GM18519 (cell line): ENCODE measurements at regions not wholly inside any gene's neighbourhood (a gene's known extent, or its start where the extent isn't known, plus 50 kb on each side); places are given as distances from the start of the nearest gene placed in this dataset.
A peak's percentile ranks its signal among the peaks of the same experiment; 100 is the strongest.

Experiments
- ATAC-seq: cut with Tn5 transposase; IDR thresholded peaks from one replicate; pipeline ENCODE4 v1.9.1; 2021; ENCODE audit warnings: mild to moderate bottlenecking, moderate library complexity; ENCODE audit not compliant: unreplicated experiment, low FRiP score

- no peak for ATAC-seq
Observed at GRCh38 chr3:117348884-117349283, 639.3 kb downstream of the TUSC7 start.

GRCh38 chr3:117349566-117349965, 640.0 kb downstream of the TUSC7 start:
- no peak for ATAC-seq

- ATAC-seq, result no peak
Observed at GRCh38 chr3:117350371-117350770, 640.8 kb downstream of the TUSC7 start.

GRCh38 chr3:117355566-117355965, 646.0 kb downstream of the TUSC7 start:
- peak; percentile 69 for ATAC-seq

- no peak for ATAC-seq
Observed at GRCh38 chr3:117356091-117356705, 646.6 kb downstream of the TUSC7 start.

- no peak for ATAC-seq
Observed at GRCh38 chr3:117358717-117359314, 649.2 kb downstream of the TUSC7 start.

- no peak for ATAC-seq
Observed at GRCh38 chr3:117366574-117366973, 657.0 kb downstream of the TUSC7 start.

GRCh38 chr3:117367861-117368260, 658.3 kb downstream of the TUSC7 start:
- no peak for ATAC-seq

GRCh38 chr3:117380631-117381030, 671.1 kb downstream of the TUSC7 start:
- no peak for ATAC-seq

GRCh38 chr3:117393119-117393518, 683.5 kb downstream of the TUSC7 start:
- no peak for ATAC-seq

- ATAC-seq, result no peak
Observed at GRCh38 chr3:117398141-117398899, 688.7 kb downstream of the TUSC7 start.

- no peak for ATAC-seq
Observed at GRCh38 chr3:117399311-117400078, 689.9 kb downstream of the TUSC7 start.

GRCh38 chr3:117400303-117400702, 690.7 kb downstream of the TUSC7 start:
- ATAC-seq, result no peak

GRCh38 chr3:117404141-117404540, 694.6 kb downstream of the TUSC7 start:
- ATAC-seq, result no peak

GRCh38 chr3:117404730-117405129, 695.2 kb downstream of the TUSC7 start:
- no peak for ATAC-seq

GRCh38 chr3:117405359-117405758, 695.8 kb downstream of the TUSC7 start:
- ATAC-seq, result no peak

GRCh38 chr3:117407317-117407716, 697.7 kb downstream of the TUSC7 start:
- ATAC-seq, result peak; percentile 82

- ATAC-seq, result no peak
Observed at GRCh38 chr3:117408811-117409210, 699.2 kb downstream of the TUSC7 start.

- no peak for ATAC-seq
Observed at GRCh38 chr3:117409256-117409655, 699.7 kb downstream of the TUSC7 start.

- ATAC-seq, result no peak
Observed at GRCh38 chr3:117409701-117410459, 700.3 kb downstream of the TUSC7 start.
